ENCODE measurements at regions not wholly inside any gene's neighbourhood (a gene's known extent, or its start where the extent isn't known, plus 50 kb on each side); places are given as distances from the start of the nearest gene placed in this dataset.

DNA sequence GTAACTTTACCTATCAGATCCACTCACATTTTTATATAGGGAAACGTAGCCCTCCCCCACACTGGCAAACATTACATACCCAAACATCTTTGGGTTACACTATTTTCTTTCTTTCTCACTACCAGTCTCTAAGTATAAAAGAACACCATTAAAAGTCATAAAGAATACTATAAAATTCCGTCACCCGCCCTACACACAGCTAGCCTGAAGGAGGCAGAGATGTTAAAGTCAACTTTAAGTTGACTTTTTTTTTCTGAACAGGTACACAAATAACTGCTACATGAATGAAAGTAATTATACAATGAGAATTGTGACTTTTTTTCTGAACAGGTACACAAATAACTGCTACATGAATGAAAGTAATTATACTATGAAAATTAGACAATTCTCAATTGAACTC lies 628.3 kb downstream of the NUP35 start:
- no peak for TF ChIP-seq EZH2 (IDR thresholded peaks at IDR 0.05; ENCODE audit: borderline replicate concordance, low read length)
- no peak for TF ChIP-seq CTCF (IDR thresholded peaks at IDR 0.05; ENCODE audit: low read length)

All from OCI-LY1 (cell line).